Gastroesophageal sphincter (tissue), 3 donors: ENCODE measurements at regions not wholly inside any gene's neighbourhood (a gene's known extent, or its start where the extent isn't known, plus 50 kb on each side); places are given as distances from the start of the nearest gene placed in this dataset.

Source experiments
- CTCF ChIP-seq, 4 experiments: fragments of 200-600 bp in 2 of 4; fragments of 450-650 bp in 2 of 4; sonication (generic) in 1 of 4; IDR thresholded peaks; one replicate each; pipeline ENCODE4 v1.5.1; 2017 to 2019; ENCODE audit warnings: antibody characterized with exemption in 4 of 4, mild to moderate bottlenecking in 2 of 4, moderate library complexity in 2 of 4
- EP300 ChIP-seq: sonication (generic); formaldehyde crosslinking; IDR thresholded peaks from one replicate; pipeline ENCODE4 v1.6.1; 2017; ENCODE audit warnings: antibody characterized with exemption, mild to moderate bottlenecking
- POLR2A ChIP-seq, 2 donors: fragments of 450-650 bp; IDR thresholded peaks; one replicate each; pipeline ENCODE4 v1.6.1; 2017; ENCODE audit warnings: antibody characterized with exemption in 2 of 2, mild to moderate bottlenecking in 2 of 2, moderate library complexity in 1 of 2
- POLR2AphosphoS5 ChIP-seq: sonication (generic); formaldehyde crosslinking; IDR thresholded peaks from one replicate; pipeline ENCODE4 v1.6.1; 2017; ENCODE audit warnings: antibody characterized with exemption

- no peak for TF ChIP-seq CTCF (IDR thresholded peaks at IDR 0.05)
- no peak for TF ChIP-seq POLR2A (IDR thresholded peaks at IDR 0.05)
- no peak for TF ChIP-seq EP300
- TF ChIP-seq POLR2AphosphoS5: no peak
Measured at GRCh38 chr12:118558941-118559340, 182.6 kb downstream of the SUDS3 start.
